Effector CD8-positive, alpha-beta T cell (primary cell): ENCODE measurements at regions not wholly inside any gene's neighbourhood (a gene's known extent, or its start where the extent isn't known, plus 50 kb on each side); places are given as distances from the start of the nearest gene placed in this dataset.

Experiments used
- DNase-seq: peaks from one replicate; lab custom pipeline; 2025; lab: John Stamatoyannopoulos, UW

DNA sequence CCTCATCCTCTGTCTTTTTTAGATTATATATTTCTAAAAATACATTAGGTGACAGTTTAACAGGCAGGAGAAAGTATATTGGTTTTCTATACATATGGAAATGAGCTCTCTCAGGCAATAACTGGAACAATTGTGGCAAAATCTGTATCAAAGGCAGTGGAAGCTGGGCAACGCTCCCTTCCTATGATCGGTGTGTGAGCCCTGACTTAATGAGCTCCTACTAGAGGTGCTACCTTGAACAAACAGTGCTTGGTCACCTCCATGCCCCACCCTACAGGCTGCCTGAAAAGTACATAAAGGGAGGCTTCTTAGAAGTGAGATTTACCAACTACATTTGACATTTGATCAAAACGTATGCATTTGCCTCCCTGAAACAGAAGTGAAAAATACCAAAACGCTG lies 185.3 kb downstream of the EFNB2 start:
- DNase-seq: no peak

DNA sequence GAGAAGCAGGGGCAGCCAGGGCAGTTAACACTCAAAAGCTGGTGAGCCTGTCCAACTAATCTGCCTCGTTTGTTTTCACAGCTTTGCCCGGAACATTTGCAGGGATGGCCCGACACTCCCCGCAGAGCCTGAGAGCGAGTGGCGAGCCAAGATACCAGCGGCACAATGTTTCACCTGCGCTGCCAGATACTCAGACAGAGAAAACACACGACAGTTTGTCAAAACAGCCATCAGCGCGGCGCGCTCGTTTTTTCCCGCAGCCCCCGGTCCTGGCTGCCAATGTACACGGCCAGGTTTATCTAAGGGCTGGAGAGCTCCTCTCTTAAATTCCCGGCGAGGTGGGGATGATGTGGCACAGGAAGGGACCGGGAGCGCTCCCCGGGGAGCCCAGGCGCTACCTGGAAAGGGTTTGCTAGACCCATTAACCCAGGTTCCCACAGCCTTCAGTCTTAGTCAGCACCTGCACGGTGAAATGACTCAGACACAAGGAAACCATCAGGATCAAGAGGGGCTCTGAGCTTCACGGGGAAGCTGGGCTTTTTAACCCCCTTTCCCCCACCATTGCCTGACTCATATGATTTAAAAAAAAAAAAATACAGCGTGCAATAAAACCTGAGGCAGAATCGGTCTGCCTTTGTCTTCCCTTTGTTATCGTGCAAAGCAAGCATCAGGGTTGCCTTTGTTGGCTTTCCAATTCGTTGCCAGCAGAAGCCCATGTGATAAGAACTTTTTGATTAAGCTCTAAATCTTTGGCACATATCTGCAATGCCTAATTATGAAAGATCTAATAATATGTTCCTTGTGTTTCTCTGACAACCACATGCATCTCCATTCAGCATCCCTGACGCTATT lies 186.2 kb downstream of the EFNB2 start:
- no peak for DNase-seq

DNA sequence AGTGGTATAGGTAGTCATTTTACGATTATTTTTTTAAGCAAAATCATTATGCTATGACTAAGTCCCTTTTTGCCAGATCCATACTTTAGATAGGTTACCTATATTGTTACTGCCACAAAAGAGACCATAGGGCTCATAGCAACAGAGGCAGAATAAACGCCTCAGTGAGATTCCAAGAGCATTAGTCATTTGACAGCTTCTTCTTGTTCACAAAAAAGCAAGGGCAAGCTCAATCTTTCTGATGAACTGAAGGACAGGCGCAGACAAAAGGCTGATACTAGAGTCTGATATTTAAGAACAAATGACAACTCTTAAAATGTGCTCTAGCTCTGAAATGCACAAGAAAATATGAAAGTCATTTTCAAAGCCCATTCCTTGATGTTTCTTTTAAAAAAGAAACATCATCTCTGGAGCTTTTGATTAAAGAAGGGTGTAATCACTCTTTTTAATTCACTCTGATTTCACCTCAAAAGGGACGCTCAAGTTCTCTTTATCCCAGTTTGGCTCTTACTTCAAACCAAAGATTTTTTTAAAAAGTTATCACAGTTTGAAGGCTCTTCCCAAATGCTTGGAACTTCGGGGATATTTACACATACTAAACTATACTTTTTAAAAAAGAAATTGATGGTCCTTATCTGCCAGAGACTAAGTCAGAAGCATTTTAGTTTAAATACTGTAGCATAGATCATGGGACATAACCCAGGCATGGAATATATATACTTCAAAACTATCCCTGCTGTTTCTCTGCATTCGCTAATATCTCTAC lies 187.2 kb downstream of the EFNB2 start:
- DNase-seq: no peak

DNA sequence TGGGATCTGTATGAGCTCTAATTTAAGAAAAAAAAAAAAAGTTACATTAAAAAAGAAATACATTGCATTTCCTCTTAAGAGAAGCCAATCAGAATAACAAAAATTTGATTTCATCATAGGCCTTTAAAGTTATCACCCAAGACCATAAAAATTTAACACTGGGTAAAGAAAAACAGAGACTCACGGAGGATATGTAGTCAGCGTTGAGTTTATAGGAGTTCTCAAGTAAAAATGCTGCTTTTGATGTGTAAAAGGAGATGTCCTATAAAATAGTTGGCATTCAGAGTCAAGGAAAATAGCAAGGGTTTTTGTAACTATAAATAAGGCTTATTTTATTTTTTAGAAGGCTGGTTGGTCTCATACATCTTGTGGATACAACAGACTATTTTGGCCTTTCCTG lies 191.1 kb downstream of the EFNB2 start:
- DNase-seq: no peak

DNA sequence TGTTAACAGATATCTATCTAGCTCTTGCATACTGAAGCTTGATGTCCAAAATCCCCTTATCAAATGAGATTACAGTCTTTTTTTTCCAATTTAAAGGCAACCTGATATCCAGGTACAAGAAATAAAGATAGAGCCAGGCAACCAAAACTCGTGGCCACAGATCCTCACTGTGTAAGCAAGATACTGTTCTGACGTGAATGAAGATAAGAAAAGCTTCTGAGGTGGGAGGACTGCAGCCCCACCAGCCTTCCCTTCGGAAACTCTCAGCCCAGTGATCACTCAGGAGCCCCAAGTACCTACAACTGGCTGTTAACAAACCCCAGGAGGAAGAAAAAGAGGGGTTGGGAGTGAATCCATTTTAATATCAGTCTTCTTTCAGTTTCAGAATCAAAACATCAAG lies 191.6 kb downstream of the EFNB2 start:
- DNase-seq: no peak

DNA sequence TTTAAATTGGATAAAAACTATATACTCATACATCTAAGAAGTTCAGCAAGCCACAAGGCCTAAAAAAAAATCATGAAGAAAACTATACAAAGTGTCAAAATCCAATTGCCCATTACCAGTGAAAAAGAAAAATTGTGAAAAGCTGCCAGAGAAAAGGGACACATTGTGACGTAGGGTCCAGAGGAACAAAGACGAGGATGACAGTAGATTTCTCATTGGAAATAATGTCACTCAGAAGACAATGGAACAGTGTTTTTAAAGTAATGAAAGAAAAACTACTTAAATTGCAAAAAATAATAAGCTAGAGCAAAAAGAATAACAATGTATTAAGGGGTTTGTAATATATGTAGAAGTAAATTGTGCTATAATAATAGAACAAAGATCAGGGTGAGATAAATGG lies 195.2 kb downstream of the EFNB2 start:
- DNase-seq: no peak

DNA sequence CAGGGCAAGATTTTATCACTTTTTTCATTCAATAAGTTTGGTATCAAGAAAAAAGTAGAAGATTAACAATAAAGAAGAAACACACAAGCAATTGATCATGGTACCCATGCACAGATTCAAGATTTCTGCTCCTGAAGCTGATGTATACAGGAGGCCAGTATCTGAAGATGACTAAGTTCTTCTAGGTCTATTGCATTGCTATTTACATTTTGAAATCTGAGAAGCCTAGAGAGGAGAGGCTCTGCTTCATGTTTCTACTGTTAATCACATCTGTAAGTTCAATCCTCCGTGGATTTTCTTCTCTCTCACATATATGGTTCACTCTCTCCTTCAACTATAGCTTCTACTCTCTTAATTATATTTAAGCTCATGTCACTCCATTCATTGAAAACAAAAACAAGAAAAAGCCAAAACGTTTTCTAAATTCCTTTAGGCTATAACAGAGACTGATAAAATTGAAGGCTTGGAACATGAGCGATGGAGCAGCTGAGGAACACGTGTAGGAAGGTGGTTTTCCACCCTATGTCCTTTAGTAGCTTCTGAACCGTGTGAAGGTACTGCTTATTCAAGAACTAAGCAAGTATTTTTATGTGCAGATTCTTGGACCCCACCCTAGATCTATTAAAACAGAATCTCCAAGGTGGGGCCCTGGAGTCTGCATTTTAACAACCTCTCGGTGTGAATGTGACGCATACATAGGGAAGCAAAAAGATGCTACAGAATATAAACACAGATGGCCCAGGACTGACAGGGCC lies 198.2 kb downstream of the EFNB2 start:
- DNase-seq: no peak

DNA sequence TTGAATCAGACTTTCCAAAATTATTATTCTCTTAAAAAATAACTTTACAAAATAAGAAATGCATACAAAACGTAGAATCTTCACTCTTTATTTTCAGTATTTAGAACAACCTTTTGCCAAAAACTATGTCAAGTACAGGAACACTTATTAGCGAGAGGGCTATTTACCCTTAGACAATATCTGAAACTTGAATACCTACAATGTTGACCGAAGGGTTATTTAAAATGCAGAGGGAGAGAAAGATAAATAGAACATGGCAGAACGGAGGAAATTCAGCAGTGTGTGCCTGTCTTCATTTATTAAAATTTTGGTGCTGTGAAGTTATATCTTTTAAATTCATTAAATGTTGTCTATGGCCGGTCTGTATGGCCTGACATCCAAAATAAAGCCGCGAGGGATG lies 198.8 kb downstream of the EFNB2 start:
- no peak for DNase-seq

DNA sequence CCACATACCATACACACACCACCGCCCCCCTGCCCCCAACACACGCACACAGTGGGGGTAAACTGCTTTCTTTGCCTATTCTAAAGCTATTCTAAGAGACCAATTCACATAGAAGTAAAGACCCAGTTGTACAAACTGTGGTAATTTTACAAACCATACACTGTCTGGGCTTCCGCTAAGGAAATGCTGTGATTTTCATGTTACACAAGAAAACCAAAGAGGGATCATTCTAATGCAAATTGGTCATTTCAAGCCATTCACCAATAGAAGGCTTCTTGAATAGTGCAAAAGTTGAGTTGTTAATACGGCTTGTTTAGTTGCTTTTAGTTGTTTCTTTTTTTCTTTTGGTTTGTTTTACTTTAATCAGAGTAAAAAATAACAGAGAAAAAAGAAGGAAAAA lies 202.8 kb downstream of the EFNB2 start:
- DNase-seq: no peak

DNA sequence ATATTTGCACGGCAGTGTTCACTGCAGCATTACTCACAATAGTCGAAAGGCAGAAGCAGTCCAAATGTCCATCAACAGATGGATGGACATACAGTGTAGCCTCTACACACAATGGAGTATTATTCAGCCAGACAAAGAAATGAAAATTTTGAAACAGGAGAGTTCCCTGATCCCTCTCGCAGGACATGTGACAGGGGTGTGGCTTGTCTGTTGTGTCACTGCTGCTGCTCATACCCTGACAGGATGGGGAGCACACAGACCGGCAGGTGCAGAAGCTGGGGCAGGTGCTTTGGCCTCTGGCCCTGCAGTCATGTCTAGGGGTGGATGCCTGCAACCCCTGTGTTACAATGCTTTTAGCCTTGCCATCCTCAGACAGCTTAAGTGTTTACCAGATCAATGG lies 204.3 kb downstream of the EFNB2 start:
- DNase-seq: no peak

DNA sequence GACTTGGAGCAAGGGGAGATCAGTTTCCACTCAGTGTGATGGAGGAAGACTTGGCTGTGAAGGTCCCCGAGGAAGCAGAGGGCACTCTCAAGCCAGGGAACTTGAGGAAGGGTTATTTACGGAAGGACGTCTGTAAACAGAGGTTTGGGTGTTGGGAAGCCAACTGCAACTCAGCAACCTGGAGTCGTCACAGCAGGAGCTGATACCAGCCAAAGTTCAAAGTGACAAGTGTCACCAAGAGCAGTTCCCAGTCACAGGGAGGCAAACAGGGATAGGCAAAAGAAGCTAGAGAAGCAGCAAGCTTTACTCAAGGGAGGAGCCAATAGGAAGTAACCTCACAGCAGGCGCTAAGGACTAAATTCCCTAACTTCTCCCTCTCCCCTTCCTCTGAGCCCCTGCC lies 205.5 kb downstream of the EFNB2 start:
- DNase-seq: no peak

DNA sequence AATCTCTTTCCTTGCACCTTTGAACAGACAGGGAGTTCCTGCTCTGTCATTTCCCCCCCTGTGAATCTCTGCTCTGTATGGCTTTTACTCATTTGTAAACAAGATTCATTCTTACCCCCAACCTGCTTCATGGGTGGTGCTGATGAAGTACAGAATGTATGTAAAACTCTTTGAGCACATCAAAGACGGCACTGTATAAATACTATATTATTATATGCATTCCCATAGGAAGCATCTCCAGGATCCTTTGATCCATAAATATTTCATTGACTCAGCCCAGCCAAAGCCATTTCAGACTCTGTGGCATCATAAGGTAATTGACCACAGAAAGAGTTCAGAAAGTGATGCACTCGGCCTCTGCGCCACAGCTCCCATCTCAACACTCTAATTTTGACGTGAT lies 208.7 kb downstream of the EFNB2 start:
- DNase-seq: no peak

DNA sequence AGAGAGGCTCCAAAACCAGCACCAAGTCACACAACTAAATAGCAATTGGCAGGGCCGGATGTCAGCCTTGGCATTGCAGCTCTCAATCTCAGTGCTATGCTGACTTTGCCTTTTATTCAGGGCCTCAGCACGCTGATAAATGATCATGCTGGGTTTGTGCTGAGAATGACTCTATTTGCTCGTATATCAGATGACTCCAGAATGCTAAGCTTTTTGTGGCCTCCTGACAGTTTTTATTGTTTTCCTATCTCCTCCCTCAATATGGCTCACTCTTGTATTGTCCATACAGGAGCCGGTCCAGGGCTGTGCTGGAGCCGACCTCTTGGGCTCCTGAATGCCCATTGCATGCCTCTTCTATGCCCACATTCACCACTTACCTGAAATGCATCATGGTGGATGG lies 211.0 kb downstream of the EFNB2 start:
- DNase-seq: no peak

DNA sequence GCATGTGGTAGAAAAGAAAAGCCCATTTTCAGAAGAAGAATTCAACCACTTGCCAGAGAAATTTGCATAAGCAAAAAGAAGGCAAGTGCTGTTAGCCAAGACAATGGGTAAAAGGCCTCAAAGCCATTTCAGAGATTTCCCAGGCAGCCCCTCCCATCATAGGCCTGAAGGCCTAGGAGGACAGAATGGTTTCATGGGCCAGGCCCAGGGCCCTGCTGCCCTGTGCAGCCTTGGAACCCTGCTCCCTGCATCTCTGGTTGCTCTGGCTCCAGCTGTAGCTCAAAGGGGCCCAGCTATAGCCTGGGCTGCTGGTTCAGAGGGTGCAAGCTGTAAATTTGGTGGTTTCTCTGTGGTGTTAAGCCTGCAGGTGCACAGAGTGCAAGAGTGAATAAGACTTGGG lies 212.8 kb downstream of the EFNB2 start:
- no peak for DNase-seq

DNA sequence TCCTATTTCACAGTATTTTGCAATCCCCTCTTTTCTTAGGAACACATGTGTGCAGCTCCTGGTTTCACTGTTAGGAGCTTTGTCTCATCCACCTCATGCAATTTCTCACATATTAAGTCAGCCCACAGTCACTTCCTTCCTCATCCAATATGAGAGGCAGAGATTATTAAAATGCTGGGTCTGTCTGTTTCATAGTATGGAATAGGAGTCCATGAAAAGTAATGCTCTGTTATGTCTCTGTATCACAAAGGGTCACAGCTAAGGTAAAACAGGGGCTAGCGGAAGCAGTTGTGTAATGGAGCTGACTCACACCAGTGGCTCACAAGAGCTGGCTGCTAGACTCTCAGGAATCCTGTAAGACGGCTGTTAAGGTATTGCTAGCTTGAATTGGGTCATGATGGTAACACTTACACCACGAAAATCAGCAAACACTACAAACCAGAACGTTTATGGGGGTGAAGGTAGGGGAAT lies 216.5 kb downstream of the EFNB2 start:
- no peak for DNase-seq

DNA sequence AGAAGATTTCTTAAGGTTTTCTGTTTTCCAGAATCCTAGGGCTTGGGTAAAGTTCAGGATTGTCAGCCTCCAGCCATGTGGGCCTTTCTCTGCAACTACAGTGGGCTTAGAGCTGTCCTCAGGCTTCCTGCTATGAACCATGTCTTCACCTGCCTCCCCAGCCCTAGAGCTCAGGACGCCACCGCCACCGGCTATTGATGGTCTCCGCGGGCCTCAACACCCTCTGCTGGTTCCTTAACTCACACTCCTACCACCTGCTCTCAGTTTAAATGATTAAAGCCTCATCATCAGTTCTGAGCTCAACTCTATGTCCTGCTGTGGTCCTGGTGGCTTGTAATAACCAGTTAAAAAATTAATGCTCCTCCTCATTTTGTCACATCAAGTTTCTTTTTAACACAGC lies 221.0 kb downstream of the EFNB2 start:
- no peak for DNase-seq

DNA sequence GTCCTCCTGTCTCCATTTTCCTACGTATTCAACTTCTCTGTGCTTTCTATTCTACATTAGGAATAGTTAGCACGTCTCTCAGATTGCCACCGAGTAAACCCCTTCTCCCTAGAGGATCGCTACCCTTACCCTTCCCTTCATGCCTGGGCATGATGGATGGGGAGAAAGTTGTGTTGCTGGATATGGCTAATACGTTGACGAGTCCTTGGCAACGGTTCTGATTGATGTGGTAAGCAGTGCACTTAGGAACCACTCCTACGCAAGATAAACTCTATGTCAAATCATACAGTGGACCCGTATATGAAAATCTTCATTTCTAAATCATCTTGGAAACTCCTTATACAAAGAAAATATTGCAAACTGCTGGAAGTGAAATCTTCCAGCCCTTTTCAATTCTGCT lies 224.5 kb downstream of the EFNB2 start:
- no peak for DNase-seq

DNA sequence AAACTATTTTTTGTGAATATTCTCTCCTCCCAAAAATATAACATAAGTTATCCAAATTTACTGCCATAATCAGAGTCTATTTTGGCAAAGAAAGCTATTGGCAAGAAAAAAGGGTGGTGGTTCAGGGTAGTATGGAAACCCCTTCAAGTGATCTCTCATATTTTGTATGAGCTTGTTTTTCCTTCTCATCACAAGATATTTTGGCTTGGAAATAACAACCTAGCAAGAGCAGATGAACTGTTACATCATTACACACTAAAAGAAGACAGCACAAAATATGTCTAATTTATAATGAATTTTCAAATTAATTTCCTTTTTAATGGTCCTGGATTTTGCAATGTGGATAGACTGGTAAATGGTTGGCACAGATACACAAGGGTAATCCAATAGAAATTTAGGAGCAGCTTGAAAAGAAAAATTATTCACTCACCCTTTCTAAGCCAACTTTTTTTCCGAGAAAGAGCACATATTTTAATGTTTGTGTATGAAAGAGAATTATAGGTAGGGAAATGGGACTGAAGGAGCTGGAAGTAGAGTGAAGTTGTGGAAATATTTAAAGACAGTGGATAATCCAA lies 225.1 kb downstream of the EFNB2 start:
- DNase-seq: no peak

DNA sequence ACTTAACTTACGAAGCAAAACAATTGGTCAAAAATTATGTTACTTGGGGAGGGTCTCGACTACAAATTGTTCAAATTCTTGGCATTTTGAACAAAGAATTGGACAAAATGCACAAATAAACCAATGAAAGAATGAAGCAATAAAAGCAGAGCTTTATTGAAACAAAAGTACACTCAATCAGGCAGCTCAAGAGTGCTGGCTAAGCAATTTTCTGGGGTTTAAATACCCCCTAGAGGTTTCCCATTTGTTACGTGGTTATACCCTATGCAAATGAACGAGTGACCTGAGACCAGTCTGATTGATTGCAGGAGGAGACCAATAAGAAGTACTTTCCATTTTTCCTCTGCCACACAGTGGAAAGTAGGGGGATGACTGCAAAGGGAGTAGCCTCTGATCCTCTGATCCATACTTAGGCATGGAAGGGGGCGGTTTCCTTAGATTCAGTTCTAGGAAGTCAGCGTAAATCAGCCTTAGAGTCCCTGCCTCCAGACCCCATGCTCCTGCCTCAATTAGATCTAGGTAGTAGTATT lies 228.6 kb downstream of the EFNB2 start:
- no peak for DNase-seq

DNA sequence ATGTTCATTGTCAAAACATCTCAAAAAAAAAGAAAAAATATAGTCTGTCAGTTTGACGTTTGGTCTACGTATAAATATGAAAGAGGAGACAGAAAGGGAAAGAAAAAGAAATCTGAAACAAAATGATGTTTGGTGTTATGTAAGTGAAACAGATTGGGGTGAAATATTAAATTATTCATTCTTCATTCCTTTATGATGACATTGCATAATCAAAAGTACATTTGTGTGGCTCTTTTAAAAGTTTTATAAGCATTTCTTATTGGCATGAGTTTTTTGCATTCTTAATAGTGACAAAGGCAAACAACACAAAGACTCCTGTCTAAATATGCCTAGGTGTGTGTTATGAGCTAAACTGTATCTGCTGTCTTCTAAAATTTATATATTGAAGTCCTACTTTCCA lies 232.6 kb downstream of the EFNB2 start:
- DNase-seq: no peak

DNA sequence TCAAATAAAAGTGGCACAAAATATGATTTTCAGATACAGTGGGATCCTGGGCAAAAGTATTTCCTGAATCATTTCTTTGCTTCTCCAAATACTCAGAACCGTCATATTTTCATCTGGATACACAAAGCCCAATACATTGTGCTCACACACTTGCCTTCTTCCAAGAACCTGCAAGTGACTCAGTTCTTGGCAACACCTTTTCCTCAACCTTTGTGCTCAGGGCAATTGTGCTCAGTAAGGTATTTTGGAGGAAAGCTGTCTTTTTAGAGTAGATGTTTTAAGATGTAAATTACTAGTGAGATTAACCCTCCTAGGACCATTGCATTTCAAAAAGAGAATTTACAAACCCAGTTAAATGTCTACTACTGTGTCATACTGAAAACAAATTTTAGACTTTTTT lies 233.5 kb downstream of the EFNB2 start:
- no peak for DNase-seq

DNA sequence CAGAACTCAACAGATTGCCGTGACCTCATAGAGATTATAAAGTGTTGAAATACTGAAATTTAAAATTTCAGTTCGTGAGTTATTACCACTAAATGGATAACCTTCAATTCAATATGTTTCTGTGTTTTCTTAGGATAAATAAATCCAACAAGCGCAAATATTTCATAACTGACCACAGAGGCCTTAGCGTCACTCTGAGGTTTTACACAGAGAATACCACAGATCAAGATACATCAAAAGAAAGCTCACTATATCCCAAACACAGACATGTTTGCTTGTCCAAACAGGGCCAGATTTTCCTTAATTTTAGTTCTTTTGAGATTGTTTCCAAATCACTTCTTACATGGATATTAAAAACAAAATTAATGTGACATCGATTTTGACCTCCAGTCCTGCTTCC lies 235.8 kb downstream of the EFNB2 start:
- no peak for DNase-seq
